HTR-8/SVneo (cell line): ENCODE measurements at regions not wholly inside any gene's neighbourhood (a gene's known extent, or its start where the extent isn't known, plus 50 kb on each side); places are given as distances from the start of the nearest gene placed in this dataset.

ENCODE experiments used
- DNase-seq: peaks from one replicate; pipeline ENCODE4 v3.0.0; 2011; ENCODE audit warnings: low spot score, mixed read lengths; ENCODE audit not compliant: insufficient read length
- FAIRE-seq: peaks from 2 replicates; lab custom pipeline; 2011; peaks lifted over from hg19 to GRCh38; lab: Jason Lieb, UNC

- FAIRE-seq (no peak), DNase-seq (no peak)
These were observed 662.4 kb downstream of the EPHA7 start for GRCh38 chr6:92756912-92757311.

DNA sequence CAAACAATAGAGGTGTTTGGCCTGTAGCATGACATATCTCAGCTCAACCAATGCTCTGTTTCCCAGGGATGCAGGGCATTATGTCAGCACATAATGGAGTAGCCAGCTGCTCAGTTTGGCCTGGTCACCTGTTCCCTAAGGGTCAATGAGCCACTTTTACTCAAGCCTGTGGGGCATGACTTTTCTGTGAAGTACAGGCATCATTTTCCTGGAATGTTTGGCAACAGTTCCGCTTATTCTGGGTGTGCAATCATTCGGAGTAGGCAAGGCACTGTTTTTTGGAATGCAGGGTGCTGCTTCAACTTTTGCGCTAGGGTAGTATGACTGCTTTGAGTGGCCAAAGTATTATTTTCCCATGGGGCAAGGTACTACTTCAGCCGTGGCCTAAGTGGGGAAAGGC is 665.4 kb downstream of the EPHA7 start:
- FAIRE-seq: no peak

GRCh38 chr6:92752114-92752513 is 667.2 kb downstream of the EPHA7 start:
- FAIRE-seq: no peak
- DNase-seq: no peak

More for the DNA sequence above, 665.4 kb downstream of the EPHA7 start:
- DNase-seq: no peak

- FAIRE-seq (no peak), DNase-seq (no peak)
These were observed 671.2 kb downstream of the EPHA7 start for GRCh38 chr6:92748131-92748530.

DNA sequence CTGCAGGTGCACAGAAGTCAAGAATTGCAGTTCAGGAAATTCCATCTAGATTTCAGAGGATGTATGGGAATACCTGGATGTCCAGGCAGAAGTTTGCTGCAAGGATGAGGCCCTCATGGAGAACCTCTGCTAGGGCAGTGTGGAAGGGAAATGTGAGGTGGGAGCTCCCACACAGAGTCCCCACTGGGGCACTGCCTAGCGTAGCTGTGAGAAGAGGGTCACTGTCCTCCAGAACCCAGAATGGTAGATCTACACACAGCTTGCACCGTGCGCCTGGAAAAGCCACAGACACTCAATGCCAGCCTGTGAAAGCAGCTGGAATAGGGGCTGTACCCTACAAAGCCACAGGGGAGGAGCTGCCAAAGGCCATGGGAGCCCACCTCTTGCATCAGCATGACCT is 681.4 kb downstream of the EPHA7 start:
- FAIRE-seq: no peak
- DNase-seq: no peak

DNA sequence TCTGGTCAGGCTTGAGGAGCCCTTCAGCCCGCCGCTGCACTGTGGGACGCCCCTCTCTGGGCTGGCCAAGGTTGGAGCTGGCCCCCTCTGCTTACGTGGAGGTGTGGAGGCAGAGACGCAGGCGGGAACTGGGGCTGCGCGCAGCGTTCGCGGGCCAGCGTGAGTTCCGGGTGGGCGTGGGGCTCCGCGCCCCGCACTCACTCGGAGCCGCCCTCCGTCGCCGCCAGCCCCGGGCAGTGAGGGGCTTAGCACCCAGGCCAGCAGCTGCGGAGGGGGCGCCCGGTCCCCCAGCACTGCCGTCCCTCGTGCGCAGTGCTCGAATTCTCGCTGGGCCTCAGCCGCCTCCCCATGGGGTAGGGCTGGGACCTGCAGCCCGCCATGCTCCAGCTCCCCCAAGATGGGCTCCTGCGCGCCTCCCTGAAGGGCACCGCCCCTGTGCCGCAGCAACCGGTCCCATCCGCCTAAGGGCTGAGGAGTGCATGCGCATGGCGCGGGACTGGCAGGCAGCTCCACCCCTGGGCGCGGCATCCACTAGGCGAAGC is 695.9 kb downstream of the EPHA7 start:
- DNase-seq: no peak
- no peak for FAIRE-seq

- DNase-seq (no peak), FAIRE-seq (no peak)
These were observed 699.6 kb downstream of the EPHA7 start for GRCh38 chr6:92719773-92720172.

- no peak for FAIRE-seq
- DNase-seq: no peak
These were observed 702.7 kb downstream of the EPHA7 start for GRCh38 chr6:92716638-92717037.

DNA sequence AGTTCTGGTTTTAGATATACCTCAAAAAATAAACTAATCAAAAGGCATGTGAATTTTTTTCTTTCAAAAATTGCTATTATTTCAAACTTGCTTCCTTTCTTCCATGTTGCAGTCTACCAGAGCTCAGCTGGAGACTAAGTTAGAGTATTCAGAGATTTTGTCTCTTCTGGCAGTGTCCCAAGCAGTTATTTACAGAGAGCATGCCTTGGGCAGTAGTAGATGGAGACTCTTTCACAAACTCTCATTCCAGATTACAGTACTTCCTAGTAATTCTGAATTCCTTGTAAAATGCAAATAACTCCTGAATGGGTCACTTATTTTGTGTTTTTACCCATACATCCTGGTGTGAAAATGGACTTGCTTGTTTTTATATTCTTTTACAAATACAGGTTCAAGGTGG is 703.4 kb downstream of the EPHA7 start:
- no peak for FAIRE-seq
- DNase-seq: no peak

- FAIRE-seq: no peak
These were observed 705.0 kb downstream of the EPHA7 start for GRCh38 chr6:92714346-92714745.

GRCh38 chr6:92710048-92710447 is 709.3 kb downstream of the EPHA7 start:
- DNase-seq (no peak), FAIRE-seq (no peak)

More at GRCh38 chr6:92714346-92714745, 705.0 kb downstream of the EPHA7 start:
- DNase-seq: no peak

GRCh38 chr6:92708945-92709344 is 710.4 kb downstream of the EPHA7 start:
- no peak for FAIRE-seq

DNA sequence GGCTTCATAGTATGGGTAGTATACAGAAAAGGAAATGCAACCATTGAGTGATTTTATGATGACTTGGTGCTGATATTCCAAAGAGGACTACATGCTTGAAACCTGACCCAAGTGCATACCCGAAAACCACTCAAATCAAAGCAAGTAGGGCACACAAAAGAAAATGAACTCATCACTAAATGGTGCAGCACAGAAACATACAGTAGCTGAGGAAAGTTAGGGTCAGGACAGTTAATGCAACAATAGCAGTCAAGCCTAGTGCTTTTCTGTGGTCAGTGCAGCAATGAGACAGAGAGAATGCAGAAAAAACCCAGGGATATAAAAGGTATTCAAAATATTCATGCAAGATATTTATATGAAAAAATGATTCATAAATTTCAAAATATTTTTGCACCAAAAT is 711.1 kb downstream of the EPHA7 start:
- FAIRE-seq: no peak
- no peak for DNase-seq

More at GRCh38 chr6:92708945-92709344, 710.4 kb downstream of the EPHA7 start:
- DNase-seq: no peak

DNA sequence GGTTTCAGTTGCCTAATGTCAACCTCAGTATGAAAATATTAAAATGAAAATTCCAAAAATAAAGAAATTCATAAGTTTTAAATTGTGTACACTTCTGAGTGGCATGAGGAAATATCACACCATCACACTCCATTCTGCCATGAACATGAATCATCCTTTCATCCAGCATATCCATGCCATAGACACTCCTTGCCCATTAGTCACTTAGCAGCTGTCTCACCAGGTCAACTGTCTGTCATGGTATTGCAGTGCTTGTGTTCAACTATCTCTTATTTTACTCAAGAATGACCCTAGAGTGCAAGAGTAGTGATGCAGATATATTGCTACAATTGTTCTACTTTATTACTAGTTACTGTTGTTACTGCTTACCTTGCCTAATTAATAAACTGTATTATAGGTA is 712.4 kb downstream of the EPHA7 start:
- FAIRE-seq (no peak), DNase-seq (no peak)

GRCh38 chr6:92701425-92702096 is 717.8 kb downstream of the EPHA7 start:
- no peak for DNase-seq
- no peak for FAIRE-seq

DNA sequence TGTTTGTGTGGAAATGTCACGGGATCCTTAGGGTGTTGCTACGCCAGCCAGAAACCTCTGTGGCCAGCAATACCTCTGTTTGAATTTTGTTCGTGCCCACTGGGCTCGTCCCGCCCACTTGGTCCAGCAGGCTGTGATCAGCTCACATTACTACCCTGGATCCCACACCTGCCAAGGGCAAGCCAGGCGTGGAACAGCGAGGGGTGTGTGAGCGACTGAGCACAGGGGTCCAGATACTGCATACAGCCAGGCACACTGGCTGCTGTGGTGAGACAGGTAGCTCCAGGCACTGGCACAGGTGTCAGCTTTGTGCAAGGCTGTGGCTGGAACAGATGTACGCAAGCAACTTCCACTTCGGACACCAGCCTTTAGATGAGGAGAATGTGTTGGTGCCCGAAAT is 718.9 kb downstream of the EPHA7 start:
- DNase-seq (no peak), FAIRE-seq (no peak)

DNA sequence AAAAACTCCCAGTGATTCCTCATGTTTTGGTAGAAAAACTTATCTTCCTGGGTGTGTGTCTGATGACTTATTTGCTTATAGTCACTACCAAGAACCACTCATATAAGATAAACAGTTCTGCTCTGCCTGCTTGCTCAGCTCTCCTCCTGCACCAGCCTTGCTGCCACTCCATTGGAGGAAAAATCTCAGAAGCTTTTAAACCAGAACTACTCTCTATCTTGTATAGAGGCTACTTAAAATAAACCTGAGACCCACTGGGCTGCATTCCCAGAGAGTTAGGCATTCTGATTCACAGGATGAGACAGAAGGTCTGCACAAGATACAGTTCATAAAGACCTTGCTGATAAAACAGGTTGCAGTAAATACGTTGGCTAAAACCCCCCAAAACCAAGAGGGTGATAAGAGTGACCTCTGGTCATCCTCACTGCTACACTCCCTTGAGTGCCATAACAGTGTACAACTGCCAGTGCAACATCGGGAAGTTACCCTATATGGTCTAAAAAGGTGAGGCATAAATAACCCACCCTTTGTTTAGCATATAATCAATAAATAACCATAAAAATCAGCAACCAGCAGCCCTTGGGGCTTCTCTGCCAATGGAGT is 728.3 kb downstream of the EPHA7 start:
- FAIRE-seq (peak; percentile 36), DNase-seq (no peak)

- no peak for DNase-seq
- FAIRE-seq: no peak
These were observed 731.0 kb downstream of the EPHA7 start for GRCh38 chr6:92688342-92688741.

DNA sequence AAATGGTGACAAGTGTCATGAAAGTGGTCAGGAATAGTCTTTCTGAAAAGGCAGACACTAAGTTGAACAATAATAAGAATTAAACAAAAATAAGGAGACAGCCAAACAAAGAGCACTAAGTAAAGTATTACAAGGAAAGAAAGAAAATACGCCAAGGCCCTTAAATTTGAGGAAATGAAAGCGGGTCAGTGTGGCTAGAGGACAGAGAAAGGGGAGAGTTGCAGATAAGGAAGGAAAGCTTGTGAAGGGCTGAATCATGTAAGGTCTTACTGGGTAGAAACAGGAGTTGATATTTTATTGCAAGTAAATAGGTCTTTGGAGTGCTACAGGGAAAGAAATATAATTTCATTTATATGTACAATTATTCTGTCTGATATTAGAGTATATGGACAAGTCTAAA is 732.1 kb downstream of the EPHA7 start:
- FAIRE-seq (no peak), DNase-seq (no peak)

GRCh38 chr6:92684386-92684785 is 735.0 kb downstream of the EPHA7 start:
- no peak for DNase-seq
- no peak for FAIRE-seq

- DNase-seq (no peak), FAIRE-seq (no peak)
These were observed 735.6 kb downstream of the EPHA7 start for GRCh38 chr6:92683748-92684147.
